ENCODE measurements at regions not wholly inside any gene's neighbourhood (a gene's known extent, or its start where the extent isn't known, plus 50 kb on each side); places are given as distances from the start of the nearest gene placed in this dataset.

DNA sequence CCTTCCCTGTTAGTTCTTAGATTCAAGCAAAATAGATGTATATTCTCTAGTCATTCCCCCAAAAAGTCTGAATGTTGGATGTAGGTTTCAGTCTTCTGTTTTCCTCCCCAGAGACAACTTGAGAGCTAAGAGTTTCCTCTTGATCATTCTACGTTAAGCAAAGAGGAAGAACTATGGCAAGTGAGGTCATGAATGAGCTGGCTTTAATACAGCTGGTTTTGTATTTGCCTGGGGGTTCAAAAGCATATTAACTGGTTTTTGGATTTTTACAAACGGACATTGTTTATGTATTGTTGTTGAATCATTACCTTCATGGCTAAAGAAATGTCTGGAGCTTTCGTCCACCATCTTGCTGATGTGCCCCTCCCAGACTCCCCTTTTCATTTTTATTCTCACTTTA lies 916.7 kb upstream of the POU3F4 start:
- FAIRE-seq (no peak), DNase-seq (ENCODE audit: low read depth, low spot score) (no peak)
- H3K9ac ChIP-seq (replicated peaks; ENCODE audit: extremely low read depth, insufficient read depth, low read length): no peak overlapping the region
- no peaks in the 10 kb centered on the region for H3K9me1 ChIP-seq (replicated peaks; ENCODE audit: control insufficient read depth, extremely low read depth, insufficient read depth, low read length)
- ChIA-PET CTCF (no interaction called here), POLR2A (no interaction called here)
- H3K4me3 ChIP-seq (replicated peaks in 1 of 3; ENCODE audit: insufficient read depth in 1 of 3, low read depth in 1 of 3, low read length in 3 of 3): no peak overlapping the region
- TF ChIP-seq POLR2AphosphoS5 (IDR thresholded peaks at IDR 0.05; ENCODE audit: insufficient read depth, low read depth, low read length): no peak
- no peak for TF ChIP-seq JUN (IDR thresholded peaks at IDR 0.05; ENCODE audit: borderline replicate concordance, insufficient read depth, insufficient read length, low read depth)
- TF ChIP-seq, protein P1, sequence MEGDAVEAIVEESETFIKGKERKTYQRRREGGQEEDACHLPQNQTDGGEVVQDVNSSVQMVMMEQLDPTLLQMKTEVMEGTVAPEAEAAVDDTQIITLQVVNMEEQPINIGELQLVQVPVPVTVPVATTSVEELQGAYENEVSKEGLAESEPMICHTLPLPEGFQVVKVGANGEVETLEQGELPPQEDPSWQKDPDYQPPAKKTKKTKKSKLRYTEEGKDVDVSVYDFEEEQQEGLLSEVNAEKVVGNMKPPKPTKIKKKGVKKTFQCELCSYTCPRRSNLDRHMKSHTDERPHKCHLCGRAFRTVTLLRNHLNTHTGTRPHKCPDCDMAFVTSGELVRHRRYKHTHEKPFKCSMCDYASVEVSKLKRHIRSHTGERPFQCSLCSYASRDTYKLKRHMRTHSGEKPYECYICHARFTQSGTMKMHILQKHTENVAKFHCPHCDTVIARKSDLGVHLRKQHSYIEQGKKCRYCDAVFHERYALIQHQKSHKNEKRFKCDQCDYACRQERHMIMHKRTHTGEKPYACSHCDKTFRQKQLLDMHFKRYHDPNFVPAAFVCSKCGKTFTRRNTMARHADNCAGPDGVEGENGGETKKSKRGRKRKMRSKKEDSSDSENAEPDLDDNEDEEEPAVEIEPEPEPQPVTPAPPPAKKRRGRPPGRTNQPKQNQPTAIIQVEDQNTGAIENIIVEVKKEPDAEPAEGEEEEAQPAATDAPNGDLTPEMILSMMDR (IDR thresholded peaks at IDR 0.05; ENCODE audit: extremely low read depth in 1 of 2, insufficient read depth in 1 of 2, low read depth in 1 of 2, low read length in 2 of 2): no peak
- TF ChIP-seq EZH2 (IDR thresholded peaks at IDR 0.05; ENCODE audit: borderline replicate concordance, low read depth, low read length, severe bottlenecking): no peak
- no peak for TF ChIP-seq POLR2A (IDR thresholded peaks at IDR 0.05; ENCODE audit: low read depth, low read length)
- no peak for TF ChIP-seq MYC (IDR thresholded peaks at IDR 0.05; ENCODE audit: low read depth, low read length)
- TF ChIP-seq, protein P2, sequence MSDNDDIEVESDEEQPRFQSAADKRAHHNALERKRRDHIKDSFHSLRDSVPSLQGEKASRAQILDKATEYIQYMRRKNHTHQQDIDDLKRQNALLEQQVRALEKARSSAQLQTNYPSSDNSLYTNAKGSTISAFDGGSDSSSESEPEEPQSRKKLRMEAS (IDR thresholded peaks at IDR 0.05; ENCODE audit: insufficient read depth, insufficient read length): no peak
- no peak for TF ChIP-seq FOS (IDR thresholded peaks at IDR 0.05; ENCODE audit: borderline replicate concordance, insufficient read depth, low read length)
- TF ChIP-seq GATA2 (IDR thresholded peaks at IDR 0.05; ENCODE audit: insufficient read depth, insufficient read length, low read depth, low read length): no peak
- no peaks in the 10 kb centered on the region for H4K20me1 ChIP-seq (replicated peaks; ENCODE audit: control insufficient read depth, extremely low read depth, insufficient read depth, low read length)
- H3K27ac ChIP-seq (ENCODE audit: insufficient read depth, low read depth, low read length): no peak overlapping the region
- dilution Hi-C loops (cut with MboI; ENCODE audit: extremely low pct_ligation_motif_present, low sequenced_read_pairs): no loop called here
- no peaks in the 10 kb centered on the region for H3K27me3 ChIP-seq (ENCODE audit: control insufficient read depth in 2 of 2, insufficient read depth in 2 of 2, low read length in 2 of 2)
- H3K9me3 ChIP-seq (replicated peaks; ENCODE audit: control insufficient read depth, insufficient read depth, low read length): no peaks in the 10 kb centered on the region
- no peaks in the 10 kb centered on the region for H3K79me2 ChIP-seq (ENCODE audit: control insufficient read depth, insufficient read depth, low read length)
- H3K4me1 ChIP-seq (ENCODE audit: control insufficient read depth, extremely low read depth, insufficient read depth, low read length): no peaks in the 10 kb centered on the region
- no peak overlapping the region for H3K4me2 ChIP-seq (ENCODE audit: insufficient read depth, low read length)
- no peaks in the 10 kb centered on the region for H3K36me3 ChIP-seq (ENCODE audit: control insufficient read depth in 2 of 2, extremely low read depth in 1 of 2, insufficient read depth in 2 of 2, low read length in 2 of 2)
- BruUV-seq (replicated peaks): no TSS peak
- H2AFZ ChIP-seq (ENCODE audit: low read depth, low read length): no peak overlapping the region
- intact Hi-C loops (cut with micrococcal nuclease): no loop called here

Data from endothelial cell of umbilical vein (primary cell).